ENCODE measurements at regions not wholly inside any gene's neighbourhood (a gene's known extent, or its start where the extent isn't known, plus 50 kb on each side); places are given as distances from the start of the nearest gene placed in this dataset.

DNA sequence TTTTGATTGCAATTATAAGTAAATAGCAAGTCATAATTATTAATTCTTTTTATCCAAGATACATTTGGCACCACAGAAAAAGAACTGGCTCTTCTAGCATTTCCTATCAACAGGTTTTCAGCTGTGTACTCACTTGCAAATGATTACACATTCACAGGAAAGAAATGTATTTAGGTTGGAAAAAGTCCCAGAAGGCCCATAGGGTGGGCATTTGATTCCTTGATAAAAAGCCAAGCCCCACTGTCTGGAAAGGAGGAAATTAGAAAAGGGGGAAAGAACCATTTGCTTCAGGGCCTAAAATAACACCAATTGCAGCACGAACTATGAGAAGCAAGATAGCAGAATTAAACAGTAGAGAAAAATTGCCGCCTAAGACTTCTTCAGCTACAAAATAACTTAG, 80.8 kb upstream of the COL1A2 start:
- H3K4me2 ChIP-seq (ENCODE audit: low read length), result no peak overlapping the region
- TF ChIP-seq EP300 (conservative IDR thresholded peaks at IDR 0.05; ENCODE audit: poor library complexity, severe bottlenecking), result no peak
- TF ChIP-seq, protein P1, sequence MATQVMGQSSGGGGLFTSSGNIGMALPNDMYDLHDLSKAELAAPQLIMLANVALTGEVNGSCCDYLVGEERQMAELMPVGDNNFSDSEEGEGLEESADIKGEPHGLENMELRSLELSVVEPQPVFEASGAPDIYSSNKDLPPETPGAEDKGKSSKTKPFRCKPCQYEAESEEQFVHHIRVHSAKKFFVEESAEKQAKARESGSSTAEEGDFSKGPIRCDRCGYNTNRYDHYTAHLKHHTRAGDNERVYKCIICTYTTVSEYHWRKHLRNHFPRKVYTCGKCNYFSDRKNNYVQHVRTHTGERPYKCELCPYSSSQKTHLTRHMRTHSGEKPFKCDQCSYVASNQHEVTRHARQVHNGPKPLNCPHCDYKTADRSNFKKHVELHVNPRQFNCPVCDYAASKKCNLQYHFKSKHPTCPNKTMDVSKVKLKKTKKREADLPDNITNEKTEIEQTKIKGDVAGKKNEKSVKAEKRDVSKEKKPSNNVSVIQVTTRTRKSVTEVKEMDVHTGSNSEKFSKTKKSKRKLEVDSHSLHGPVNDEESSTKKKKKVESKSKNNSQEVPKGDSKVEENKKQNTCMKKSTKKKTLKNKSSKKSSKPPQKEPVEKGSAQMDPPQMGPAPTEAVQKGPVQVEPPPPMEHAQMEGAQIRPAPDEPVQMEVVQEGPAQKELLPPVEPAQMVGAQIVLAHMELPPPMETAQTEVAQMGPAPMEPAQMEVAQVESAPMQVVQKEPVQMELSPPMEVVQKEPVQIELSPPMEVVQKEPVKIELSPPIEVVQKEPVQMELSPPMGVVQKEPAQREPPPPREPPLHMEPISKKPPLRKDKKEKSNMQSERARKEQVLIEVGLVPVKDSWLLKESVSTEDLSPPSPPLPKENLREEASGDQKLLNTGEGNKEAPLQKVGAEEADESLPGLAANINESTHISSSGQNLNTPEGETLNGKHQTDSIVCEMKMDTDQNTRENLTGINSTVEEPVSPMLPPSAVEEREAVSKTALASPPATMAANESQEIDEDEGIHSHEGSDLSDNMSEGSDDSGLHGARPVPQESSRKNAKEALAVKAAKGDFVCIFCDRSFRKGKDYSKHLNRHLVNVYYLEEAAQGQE (IDR thresholded peaks at IDR 0.05; ENCODE audit: borderline replicate concordance), result no peak
- no peak for TF ChIP-seq EZH2 (IDR thresholded peaks at IDR 0.05; ENCODE audit: borderline replicate concordance, insufficient read depth, low read length, poor library complexity, severe bottlenecking)
- TF ChIP-seq TAF1 (IDR thresholded peaks at IDR 0.05; ENCODE audit: low read depth), result no peak
- no peak for TF ChIP-seq POLR2AphosphoS5 (IDR thresholded peaks at IDR 0.05)
- TF ChIP-seq SMC3 (conservative IDR thresholded peaks at IDR 0.05; ENCODE audit: poor library complexity), result no peak
- TF ChIP-seq, protein P2, sequence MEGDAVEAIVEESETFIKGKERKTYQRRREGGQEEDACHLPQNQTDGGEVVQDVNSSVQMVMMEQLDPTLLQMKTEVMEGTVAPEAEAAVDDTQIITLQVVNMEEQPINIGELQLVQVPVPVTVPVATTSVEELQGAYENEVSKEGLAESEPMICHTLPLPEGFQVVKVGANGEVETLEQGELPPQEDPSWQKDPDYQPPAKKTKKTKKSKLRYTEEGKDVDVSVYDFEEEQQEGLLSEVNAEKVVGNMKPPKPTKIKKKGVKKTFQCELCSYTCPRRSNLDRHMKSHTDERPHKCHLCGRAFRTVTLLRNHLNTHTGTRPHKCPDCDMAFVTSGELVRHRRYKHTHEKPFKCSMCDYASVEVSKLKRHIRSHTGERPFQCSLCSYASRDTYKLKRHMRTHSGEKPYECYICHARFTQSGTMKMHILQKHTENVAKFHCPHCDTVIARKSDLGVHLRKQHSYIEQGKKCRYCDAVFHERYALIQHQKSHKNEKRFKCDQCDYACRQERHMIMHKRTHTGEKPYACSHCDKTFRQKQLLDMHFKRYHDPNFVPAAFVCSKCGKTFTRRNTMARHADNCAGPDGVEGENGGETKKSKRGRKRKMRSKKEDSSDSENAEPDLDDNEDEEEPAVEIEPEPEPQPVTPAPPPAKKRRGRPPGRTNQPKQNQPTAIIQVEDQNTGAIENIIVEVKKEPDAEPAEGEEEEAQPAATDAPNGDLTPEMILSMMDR (IDR thresholded peaks at IDR 0.05; ENCODE audit: poor library complexity, severe bottlenecking), result no peak
- TF ChIP-seq RAD21 (conservative IDR thresholded peaks at IDR 0.05), result no peak
- TF ChIP-seq MXI1 (conservative IDR thresholded peaks at IDR 0.05; ENCODE audit: poor library complexity, severe bottlenecking), result no peak
- no peak overlapping the region for H3K27ac ChIP-seq (ENCODE audit: low read length)
- H4K20me1 ChIP-seq (ENCODE audit: insufficient read depth), result no peaks in the 10 kb centered on the region
- no peak overlapping the region for H3K9ac ChIP-seq (ENCODE audit: low read length)
- no peaks in the 10 kb centered on the region for H3K79me2 ChIP-seq (replicated peaks; ENCODE audit: insufficient read depth, low read length)
- H3K9me2 ChIP-seq (ENCODE audit: insufficient read depth, low read length), result no peaks in the 10 kb centered on the region
- peaks cover 4% of the 10 kb centered on the region for H3F3A ChIP-seq (ENCODE audit: insufficient read depth, low read length, poor library complexity, severe bottlenecking)
- no peak overlapping the region for H3K4me3 ChIP-seq (ENCODE audit: low read length)
- no peaks in the 10 kb centered on the region for H3K9me3 ChIP-seq (ENCODE audit: low read length)
- no peaks in the 10 kb centered on the region for H3K27me3 ChIP-seq (ENCODE audit: insufficient read depth, low read depth, low read length)
- no peak overlapping the region for H2AFZ ChIP-seq (ENCODE audit: low read depth, low read length)
- H3K36me3 ChIP-seq (ENCODE audit: insufficient read depth, low read length), result no peaks in the 10 kb centered on the region

DNA sequence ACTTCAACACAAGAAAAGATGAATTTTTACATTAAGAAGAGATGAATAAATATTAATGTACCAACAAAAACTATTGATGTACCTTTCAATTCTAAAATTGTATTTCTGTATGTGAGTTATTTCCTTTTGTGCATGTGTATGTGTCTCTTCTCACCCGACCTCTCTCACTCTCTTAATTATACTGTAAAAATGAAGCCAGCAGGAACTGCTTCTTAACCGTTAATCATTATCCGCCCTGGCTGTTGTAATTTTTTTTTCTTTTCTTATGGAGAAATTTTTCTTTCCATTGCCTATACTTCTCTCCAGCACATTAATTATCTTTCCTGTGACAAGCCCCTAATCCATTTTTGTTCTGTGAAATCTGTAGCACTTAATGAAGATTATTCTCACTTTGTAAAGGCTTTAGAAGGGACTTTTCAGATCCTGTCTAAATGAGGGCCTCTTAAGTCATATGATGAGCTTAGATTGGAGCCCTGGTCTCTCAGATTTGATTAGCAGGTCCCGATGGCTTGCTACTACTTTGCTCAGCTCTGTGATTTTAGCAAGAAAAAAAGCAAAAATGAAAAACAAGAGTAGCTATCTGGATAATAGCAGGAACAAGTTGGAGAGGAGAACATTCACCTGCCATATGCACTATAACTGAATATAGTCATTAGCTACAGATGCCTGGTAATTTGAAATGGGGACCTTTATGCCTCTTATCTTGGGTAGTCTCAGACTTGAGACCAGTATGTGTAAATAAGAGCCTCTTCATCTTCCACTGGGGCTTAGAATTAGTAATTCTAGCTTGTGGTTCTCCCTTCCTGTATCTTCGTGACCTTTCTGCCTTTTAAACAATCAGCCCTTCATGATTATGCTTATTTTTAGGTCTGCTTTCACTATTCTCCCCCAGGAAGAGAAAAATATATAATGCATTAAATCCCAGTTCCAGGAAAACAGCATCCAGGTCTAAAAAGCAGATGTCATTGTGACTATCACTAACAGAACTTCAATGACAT, 80.0 kb upstream of the COL1A2 start:
- H2AFZ ChIP-seq (ENCODE audit: low read depth, low read length), result no peak overlapping the region
- TF ChIP-seq RAD21 (conservative IDR thresholded peaks at IDR 0.05), result no peak
- no peak for TF ChIP-seq POLR2AphosphoS5 (IDR thresholded peaks at IDR 0.05)
- TF ChIP-seq, protein P1 (IDR thresholded peaks at IDR 0.05; ENCODE audit: borderline replicate concordance), result no peak
- TF ChIP-seq SMC3 (conservative IDR thresholded peaks at IDR 0.05; ENCODE audit: poor library complexity), result no peak
- TF ChIP-seq, protein P2 (IDR thresholded peaks at IDR 0.05; ENCODE audit: poor library complexity, severe bottlenecking), result no peak
- TF ChIP-seq EP300 (conservative IDR thresholded peaks at IDR 0.05; ENCODE audit: poor library complexity, severe bottlenecking), result no peak
- TF ChIP-seq MXI1 (conservative IDR thresholded peaks at IDR 0.05; ENCODE audit: poor library complexity, severe bottlenecking), result no peak
- TF ChIP-seq EZH2 (IDR thresholded peaks at IDR 0.05; ENCODE audit: borderline replicate concordance, insufficient read depth, low read length, poor library complexity, severe bottlenecking), result no peak
- TF ChIP-seq TAF1 (IDR thresholded peaks at IDR 0.05; ENCODE audit: low read depth), result no peak
- H3K9ac ChIP-seq (ENCODE audit: low read length), result no peak overlapping the region
- no peaks in the 10 kb centered on the region for H3K79me2 ChIP-seq (replicated peaks; ENCODE audit: insufficient read depth, low read length)
- no peak overlapping the region for H3K27ac ChIP-seq (ENCODE audit: low read length)
- H3K27me3 ChIP-seq (ENCODE audit: insufficient read depth, low read depth, low read length), result no peaks in the 10 kb centered on the region
- H3K4me3 ChIP-seq (ENCODE audit: low read length), result no peak overlapping the region
- no peaks in the 10 kb centered on the region for H3K9me2 ChIP-seq (ENCODE audit: insufficient read depth, low read length)
- peaks cover 4% of the 10 kb centered on the region for H3F3A ChIP-seq (ENCODE audit: insufficient read depth, low read length, poor library complexity, severe bottlenecking)
- no peaks in the 10 kb centered on the region for H3K36me3 ChIP-seq (ENCODE audit: insufficient read depth, low read length)
- H3K9me3 ChIP-seq (ENCODE audit: low read length), result no peaks in the 10 kb centered on the region
- no peak overlapping the region for H3K4me2 ChIP-seq (ENCODE audit: low read length)
- H4K20me1 ChIP-seq (ENCODE audit: insufficient read depth), result no peaks in the 10 kb centered on the region
